D721Med (cell line): ENCODE measurements at regions not wholly inside any gene's neighbourhood (a gene's known extent, or its start where the extent isn't known, plus 50 kb on each side); places are given as distances from the start of the nearest gene placed in this dataset.

Experiments used
- DNase-seq: peaks from one replicate; pipeline ENCODE4 v3.0.0; 2011; ENCODE audit warnings: low spot score; ENCODE audit not compliant: insufficient read length
- FAIRE-seq: peaks from 2 replicates; lab custom pipeline; 2011; peaks lifted over from hg19 to GRCh38; lab: Jason Lieb, UNC
- TF ChIP-seq, protein P1 (sequence below): IDR thresholded peaks from 2 replicates; pipeline ENCODE4 v1.5.1; 2012; ENCODE audit warnings: mild to moderate bottlenecking, control low read depth; ENCODE audit not compliant: insufficient read depth; ENCODE audit errors: missing control alignments

DNA sequence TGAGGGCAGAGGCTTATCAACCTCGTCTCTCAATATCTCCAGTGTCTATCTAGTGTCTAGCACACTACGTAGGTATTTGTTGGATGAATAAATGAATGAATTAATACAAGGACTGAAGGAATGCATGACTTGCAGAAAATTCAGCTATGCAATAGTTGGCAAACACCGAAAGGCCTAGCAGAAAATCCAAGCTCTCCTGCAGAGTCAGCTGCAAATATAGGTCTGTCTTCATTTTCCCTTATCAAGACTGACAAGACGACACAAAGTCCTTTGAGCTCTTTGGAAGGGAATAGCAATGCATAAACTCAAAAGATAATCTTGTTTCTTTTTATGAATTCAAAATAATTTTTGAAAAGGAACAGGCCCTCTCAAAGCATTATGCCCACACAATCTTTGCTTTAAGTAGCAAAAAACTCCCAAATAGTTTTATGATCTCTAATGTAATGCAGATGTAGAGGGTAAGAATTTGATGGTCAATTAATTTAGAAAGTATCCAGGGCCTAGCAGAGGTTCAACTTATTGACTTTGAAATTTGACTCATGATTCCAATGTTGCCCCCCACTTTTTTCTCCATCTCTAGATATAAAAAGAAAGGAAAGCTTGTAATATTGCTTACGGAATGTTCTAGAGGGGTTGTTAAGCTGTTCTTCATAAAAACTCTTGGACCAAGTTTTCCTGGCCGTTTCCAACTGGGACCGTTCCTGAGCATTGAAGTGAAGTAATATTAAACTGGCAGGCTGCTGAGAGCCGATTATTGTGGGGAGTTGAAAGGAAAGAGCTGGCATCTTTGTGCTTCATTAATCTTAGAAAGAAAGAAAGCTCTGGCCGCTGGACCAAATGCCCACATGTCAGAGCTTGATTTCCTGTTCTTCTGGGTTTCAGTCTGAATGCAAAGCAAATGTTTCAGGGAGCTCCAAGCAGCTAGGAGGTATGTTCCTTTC is 227.3 kb downstream of the HS3ST3A1 start:
- no peak for FAIRE-seq
- TF ChIP-seq, protein P1, sequence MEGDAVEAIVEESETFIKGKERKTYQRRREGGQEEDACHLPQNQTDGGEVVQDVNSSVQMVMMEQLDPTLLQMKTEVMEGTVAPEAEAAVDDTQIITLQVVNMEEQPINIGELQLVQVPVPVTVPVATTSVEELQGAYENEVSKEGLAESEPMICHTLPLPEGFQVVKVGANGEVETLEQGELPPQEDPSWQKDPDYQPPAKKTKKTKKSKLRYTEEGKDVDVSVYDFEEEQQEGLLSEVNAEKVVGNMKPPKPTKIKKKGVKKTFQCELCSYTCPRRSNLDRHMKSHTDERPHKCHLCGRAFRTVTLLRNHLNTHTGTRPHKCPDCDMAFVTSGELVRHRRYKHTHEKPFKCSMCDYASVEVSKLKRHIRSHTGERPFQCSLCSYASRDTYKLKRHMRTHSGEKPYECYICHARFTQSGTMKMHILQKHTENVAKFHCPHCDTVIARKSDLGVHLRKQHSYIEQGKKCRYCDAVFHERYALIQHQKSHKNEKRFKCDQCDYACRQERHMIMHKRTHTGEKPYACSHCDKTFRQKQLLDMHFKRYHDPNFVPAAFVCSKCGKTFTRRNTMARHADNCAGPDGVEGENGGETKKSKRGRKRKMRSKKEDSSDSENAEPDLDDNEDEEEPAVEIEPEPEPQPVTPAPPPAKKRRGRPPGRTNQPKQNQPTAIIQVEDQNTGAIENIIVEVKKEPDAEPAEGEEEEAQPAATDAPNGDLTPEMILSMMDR: no peak
- DNase-seq: no peak

DNA sequence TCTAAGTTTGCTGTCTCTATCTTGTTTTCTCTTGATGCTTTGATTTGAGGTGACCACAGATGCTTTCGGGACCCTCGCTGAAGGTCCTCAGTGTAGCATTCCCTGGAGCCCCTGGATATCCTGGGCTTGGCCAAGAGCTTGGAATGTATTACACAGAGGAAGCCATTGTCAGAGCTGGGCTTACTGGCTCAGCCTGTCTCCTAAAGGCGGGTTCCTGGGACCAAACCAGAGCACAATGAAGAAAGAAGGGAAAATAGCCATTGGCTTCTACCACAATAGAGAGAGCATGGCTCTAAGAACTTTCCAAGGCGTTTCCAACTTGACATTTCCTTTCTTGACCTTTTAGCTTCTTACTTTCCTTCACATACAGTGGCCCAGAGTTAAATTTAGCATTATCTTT is 229.3 kb downstream of the HS3ST3A1 start:
- TF ChIP-seq, protein P1: no peak
- FAIRE-seq (no peak), DNase-seq (no peak)

DNA sequence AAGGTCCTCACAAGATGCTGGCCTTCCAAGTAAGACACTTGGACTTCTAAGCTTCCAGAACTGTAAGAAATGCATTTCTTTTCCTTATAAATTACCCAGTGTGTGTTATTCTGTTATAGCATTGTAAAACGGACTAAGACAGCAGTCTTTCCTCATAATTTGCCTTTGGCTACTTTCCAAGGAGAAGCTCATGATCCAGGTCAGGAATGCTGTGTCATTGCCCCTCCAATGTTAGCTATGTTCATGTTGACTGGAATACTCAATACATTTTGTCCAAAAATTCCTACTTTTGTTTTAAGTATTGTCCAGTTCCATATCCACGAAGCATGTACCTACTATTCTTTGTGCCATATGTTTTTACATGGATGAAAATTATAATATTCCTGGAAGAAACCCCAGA is 234.6 kb downstream of the HS3ST3A1 start:
- DNase-seq (no peak), FAIRE-seq (no peak)
- TF ChIP-seq, protein P1: no peak

DNA sequence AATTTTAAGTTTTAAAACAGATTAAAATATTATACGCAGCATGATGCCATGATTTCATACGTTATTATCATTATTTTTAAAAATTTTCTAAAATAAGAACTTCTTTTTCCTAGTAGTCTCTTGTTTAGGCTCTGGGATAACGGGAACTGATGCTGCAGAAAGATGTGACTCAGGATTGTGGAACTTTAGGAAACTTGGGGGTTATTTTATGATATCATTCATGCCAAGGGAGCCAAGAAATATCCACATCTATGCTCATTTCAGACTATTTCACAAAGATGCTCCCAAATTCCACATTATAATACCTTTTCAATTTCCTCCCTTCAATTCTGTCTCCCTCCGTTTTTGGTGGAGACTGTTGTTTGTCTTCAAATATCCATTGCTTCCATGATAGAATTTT is 236.4 kb downstream of the HS3ST3A1 start:
- DNase-seq (no peak), FAIRE-seq (no peak)
- TF ChIP-seq, protein P1: no peak

DNA sequence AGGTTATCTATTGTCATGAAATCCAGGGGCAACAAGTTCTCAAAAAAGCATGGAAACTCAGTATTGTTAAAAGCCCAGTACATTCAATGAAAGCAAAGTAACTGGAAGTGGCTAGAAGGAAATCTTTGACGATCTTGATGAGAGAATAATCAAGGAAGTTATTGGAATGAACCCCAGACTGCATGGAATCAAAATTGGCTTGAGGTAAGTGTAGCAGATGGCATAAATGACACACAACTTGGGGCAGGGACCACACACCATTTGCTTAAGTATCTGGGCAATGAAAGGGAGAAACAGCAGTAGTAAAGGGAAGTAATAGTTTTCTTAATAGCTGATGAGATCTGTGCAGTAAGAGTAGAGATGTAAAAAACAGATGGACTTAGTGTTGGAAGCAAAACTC is 238.0 kb downstream of the HS3ST3A1 start:
- DNase-seq: no peak
- no peak for FAIRE-seq
- TF ChIP-seq, protein P1: no peak

DNA sequence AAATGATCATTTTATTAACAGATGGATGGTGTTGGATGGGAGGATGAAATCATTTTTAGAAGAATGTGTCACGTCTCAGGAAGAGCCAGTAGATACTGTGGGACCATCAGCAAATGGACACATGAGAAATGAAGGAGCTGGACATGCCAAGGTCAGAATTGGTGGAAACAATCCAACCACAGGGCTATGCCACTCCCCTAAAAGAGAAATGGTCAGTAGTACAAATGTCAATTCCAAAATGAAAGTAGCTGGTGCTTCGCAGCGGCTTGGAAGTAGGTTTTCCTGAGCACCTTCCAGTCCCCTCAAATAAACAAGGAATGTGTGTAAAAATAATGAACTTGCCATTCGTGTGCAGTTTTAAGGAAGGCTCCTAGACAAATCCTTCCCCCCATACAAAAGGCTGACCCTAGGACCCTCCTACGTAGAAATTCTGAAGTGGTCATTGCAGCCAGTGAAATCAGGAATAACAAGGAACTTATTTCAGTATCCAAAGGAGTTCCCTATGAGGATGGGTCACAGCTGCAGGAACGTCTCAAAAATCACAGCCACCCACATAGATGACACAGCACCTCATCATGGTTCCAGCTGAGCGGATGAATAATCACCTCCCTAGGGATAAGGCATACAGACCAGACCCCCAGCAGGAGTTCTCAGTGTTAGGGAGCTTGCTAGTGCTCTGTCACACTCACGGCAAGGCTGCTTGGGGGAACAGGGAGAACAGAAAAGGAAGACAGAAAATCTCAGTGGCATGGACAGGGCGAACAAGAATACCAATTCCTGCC is 239.2 kb downstream of the HS3ST3A1 start:
- DNase-seq: no peak
- peak; percentile 29 for FAIRE-seq
- TF ChIP-seq, protein P1: no peak

DNA sequence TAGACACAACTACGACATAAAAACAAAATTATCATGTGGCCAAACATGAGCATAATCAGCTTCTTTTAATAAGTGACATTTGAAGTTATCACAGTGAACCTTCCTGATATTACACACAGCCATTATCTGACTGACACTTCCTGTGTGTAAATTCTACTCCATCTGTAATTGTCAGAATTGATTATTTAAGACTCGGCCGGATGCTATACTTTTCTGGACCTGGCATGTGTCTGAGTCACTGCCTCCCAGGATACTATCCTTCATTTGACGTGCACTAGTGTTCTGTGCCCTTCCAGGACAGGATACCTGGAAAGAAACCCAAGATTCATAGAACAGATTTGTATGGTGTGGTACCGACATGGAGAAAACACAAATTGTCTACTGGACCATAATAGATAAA is 242.0 kb downstream of the HS3ST3A1 start:
- FAIRE-seq: no peak
- no peak for DNase-seq
- TF ChIP-seq, protein P1: no peak
